ENCODE measurements at regions not wholly inside any gene's neighbourhood (a gene's known extent, or its start where the extent isn't known, plus 50 kb on each side); places are given as distances from the start of the nearest gene placed in this dataset.

GRCh38 chr13:23992781-23993679 is 95.7 kb upstream of the C1QTNF9B start:
- Histone ChIP-seq H3K56ac (ENCODE audit: insufficient read length, low read depth, low read length) (no peak overlapping the region), H2BK20ac (ENCODE audit: low read depth, low read length, poor library complexity, severe bottlenecking) (no peak overlapping the region), H3K27ac (ENCODE audit: insufficient read length, low read depth, low read length) (no peak overlapping the region), H3T11ph (ENCODE audit: low read length) (no peak overlapping the region), H3K79me1 (ENCODE audit: insufficient read depth, low read depth, low read length, poor library complexity, severe bottlenecking) (no peaks in the 10 kb centered on the region), H3K23me2 (ENCODE audit: insufficient read length, low read depth, low read length, poor library complexity, severe bottlenecking) (no peaks in the 10 kb centered on the region), H4K8ac (replicated peaks; ENCODE audit: insufficient read length, low read depth, low read length) (no peak overlapping the region), H2AFZ (ENCODE audit: low read length) (no peak overlapping the region), H3K79me2 (ENCODE audit: insufficient read depth, low read length) (no peaks in the 10 kb centered on the region), H3K9ac (ENCODE audit: extremely low read depth, insufficient read length, low read length) (no peak overlapping the region), H3K27me3 (ENCODE audit: insufficient read depth, low read length) (no peaks in the 10 kb centered on the region), H3K18ac (ENCODE audit: insufficient read length, low read depth, low read length) (no peak overlapping the region), H2BK12ac (ENCODE audit: insufficient read length, low read depth, low read length) (no peak overlapping the region), H2BK15ac (ENCODE audit: low read depth, low read length) (no peak overlapping the region), H3K14ac (ENCODE audit: insufficient read depth, low read length) (no peak overlapping the region), H3K9me3 (ENCODE audit: control insufficient read depth, low read depth, low read length) (no peaks in the 10 kb centered on the region), H4K5ac (ENCODE audit: insufficient read length, low read depth, low read length) (no peak overlapping the region), H3K23ac (ENCODE audit: insufficient read length, low read depth, low read length) (no peak overlapping the region), H4K91ac (ENCODE audit: insufficient read length, low read depth, low read length) (no peak overlapping the region), H2AK5ac (ENCODE audit: insufficient read length, low read length) (no peak overlapping the region), H4K20me1 (ENCODE audit: control insufficient read depth, insufficient read depth, insufficient read length) (no peaks in the 10 kb centered on the region), H3K4me2 (ENCODE audit: insufficient read depth, insufficient read length, low read length) (no peak overlapping the region), H2BK120ac (ENCODE audit: low read depth, low read length, poor library complexity, severe bottlenecking) (no peak overlapping the region), H3K4ac (ENCODE audit: low read depth, low read length) (no peak overlapping the region), H3K4me1 (ENCODE audit: insufficient read depth, low read length) (peaks cover 3% of the 10 kb centered on the region; the same call in 1 of the 2 replicates), H2BK5ac (ENCODE audit: insufficient read length, low read length) (no peak overlapping the region)
- TF ChIP-seq CTCF (conservative IDR thresholded peaks at IDR 0.05): no peak
- WGBS (ENCODE audit: extremely low coverage, insufficient read length, low lambda C conversion rate): no CpG with 5 or more reads among the region's 12 CpGs
- no peak for DNase-seq
- Mint-ChIP-seq H3K4me1 (peaks cover 8 to 11% of the 10 kb centered on the region in 2 experiments), H3K27me3 (ENCODE audit: low read depth) (peaks cover 8% of the 10 kb centered on the region), H3K27ac (no peak overlapping the region), H3K36me3 (ENCODE audit: insufficient read depth in 1 of 3, low read depth in 3 of 3) (peaks cover 5 to 17% (median 7%) of the 10 kb centered on the region in 3 experiments; a peak in 5 of 7 replicates), H3K9me3 (peaks cover 9 to 10% of the 10 kb centered on the region in 2 experiments; a peak in 4 of 5 replicates), H3K4me3 (no peak overlapping the region)
